ENCODE measurements at regions not wholly inside any gene's neighbourhood (a gene's known extent, or its start where the extent isn't known, plus 50 kb on each side); places are given as distances from the start of the nearest gene placed in this dataset.

GRCh38 chr1:56340977-56341376 lies 238.4 kb downstream of the PLPP3 start:
- no peak for FAIRE-seq

GRCh38 chr1:56339786-56340465 lies 239.4 kb downstream of the PLPP3 start:
- no peak for FAIRE-seq

GRCh38 chr1:56339093-56339492 lies 240.3 kb downstream of the PLPP3 start:
- FAIRE-seq: no peak

- FAIRE-seq: no peak
Measured at GRCh38 chr1:56336982-56337381, 242.4 kb downstream of the PLPP3 start.

GRCh38 chr1:56335394-56335793 lies 244.0 kb downstream of the PLPP3 start:
- FAIRE-seq: no peak

GRCh38 chr1:56334047-56334446 lies 245.3 kb downstream of the PLPP3 start:
- no peak for FAIRE-seq

- FAIRE-seq: no peak
Measured at GRCh38 chr1:56333461-56333860, 245.9 kb downstream of the PLPP3 start.

- FAIRE-seq: no peak
Measured at GRCh38 chr1:56331892-56332567, 247.3 kb downstream of the PLPP3 start.

- no peak for FAIRE-seq
Measured at GRCh38 chr1:56331207-56331891, 248.0 kb downstream of the PLPP3 start.

- no peak for FAIRE-seq
Measured at GRCh38 chr1:56330391-56331026, 248.9 kb downstream of the PLPP3 start.

GRCh38 chr1:56329970-56330369 lies 249.4 kb downstream of the PLPP3 start:
- FAIRE-seq: no peak

GRCh38 chr1:56327195-56327594 lies 252.2 kb downstream of the PLPP3 start:
- FAIRE-seq: no peak

- FAIRE-seq: no peak
Measured at GRCh38 chr1:56326056-56326455, 253.3 kb downstream of the PLPP3 start.

- FAIRE-seq: no peak
Measured at GRCh38 chr1:56324504-56324903, 254.9 kb downstream of the PLPP3 start.

GRCh38 chr1:56322211-56322610 lies 257.2 kb downstream of the PLPP3 start:
- FAIRE-seq: no peak

- FAIRE-seq: no peak
Measured at GRCh38 chr1:56321150-56321490, 258.2 kb downstream of the PLPP3 start.

GRCh38 chr1:56320464-56321149 lies 258.8 kb downstream of the PLPP3 start:
- no peak for FAIRE-seq

GRCh38 chr1:56317722-56318121 lies 261.6 kb downstream of the PLPP3 start:
- no peak for FAIRE-seq

- FAIRE-seq: no peak
Measured at GRCh38 chr1:56315293-56315942, 263.9 kb downstream of the PLPP3 start.

GRCh38 chr1:56313560-56313959 lies 265.8 kb downstream of the PLPP3 start:
- FAIRE-seq: no peak

- no peak for FAIRE-seq
Measured at GRCh38 chr1:56311766-56312165, 267.6 kb downstream of the PLPP3 start.

GRCh38 chr1:56310945-56311344 lies 268.4 kb downstream of the PLPP3 start:
- no peak for FAIRE-seq

GRCh38 chr1:56309065-56309464 lies 270.3 kb downstream of the PLPP3 start:
- FAIRE-seq: no peak
